HepG2 (cell line): ENCODE measurements at regions not wholly inside any gene's neighbourhood (a gene's known extent, or its start where the extent isn't known, plus 50 kb on each side); places are given as distances from the start of the nearest gene placed in this dataset.

ENCODE experiments used
- ATAC-seq: fragments of 200-7000 bp; cut with Tn5 transposase; 3 replicates; pipeline ENCODE4 v1.9.1; 2020; ENCODE audit warnings: mild to moderate bottlenecking, moderate library complexity
- BruUV-seq: library from RNA; stranded (reverse); fragments of 400-500 nt; replicated peaks from 2 replicates; lab custom pipeline; 2021; lab: Mats Ljungman, UMichigan
- CTCF ChIA-PET: fragments of 300-600 bp; formaldehyde crosslinking; extraction: SDS; loops from one replicate; lab custom pipeline; 2021; ENCODE audit warnings: low total read pairs, inconsistent platforms, low intra/inter-chr PET ratio; lab: Yijun Ruan, JAX
- POLR2A ChIA-PET: fragments of 350-600 bp; sonication (Branson Sonifier 250); formaldehyde crosslinking; loops from one replicate; lab custom pipeline; 2020; ENCODE audit warnings: antibody characterized with exemption, inconsistent platforms; lab: Yijun Ruan, JAX
- DNase-seq: peaks from one replicate; pipeline ENCODE4 v3.0.0-alpha.2; 2015; ENCODE audit warnings: low spot score
- FAIRE-seq: peaks from 3 replicates; lab custom pipeline; 2011; peaks lifted over from hg19 to GRCh38; lab: Jason Lieb, UNC
- H2AFZ ChIP-seq: one replicate; pipeline ENCODE4 v1.6.1; 2011; ENCODE audit warnings: low read length, inconsistent platforms
- H3K27ac ChIP-seq: fragments of 300-600 bp; 3 replicates; pipeline ENCODE4 v1.8.0; 2011; ENCODE audit warnings: mixed run types, mild to moderate bottlenecking, mixed read lengths, low read length, inconsistent platforms; ENCODE audit not compliant: insufficient read depth; ENCODE audit errors: extremely low read length
- H3K27me3 ChIP-seq, 2 experiments: fragments of 200-600 bp in 1 of 2; 2 replicates in 1 of 2; 3 replicates in 1 of 2; pipeline versions ENCODE4 v1.6.0 to v1.8.0; 2011; ENCODE audit warnings: low read length in 2 of 2, mild to moderate bottlenecking in 2 of 2, moderate library complexity in 2 of 2, inconsistent platforms in 1 of 2; ENCODE audit not compliant: insufficient read depth in 2 of 2, control insufficient read depth in 1 of 2
- H3K36me3 ChIP-seq, 2 experiments: fragments of 200-600 bp in 1 of 2; replicated peaks in 1 of 2; 2 replicates in 1 of 2; 3 replicates in 1 of 2; pipeline versions ENCODE4 v1.5.1 to v1.8.0; 2011; ENCODE audit warnings: low read length in 2 of 2, inconsistent platforms in 1 of 2; ENCODE audit not compliant: insufficient read depth in 2 of 2, control insufficient read depth in 1 of 2
- H3K4me1 ChIP-seq: 2 replicates; pipeline ENCODE4 v1.5.1; 2012; ENCODE audit warnings: low read length, inconsistent platforms; ENCODE audit not compliant: insufficient read depth
- H3K4me2 ChIP-seq: 2 replicates; pipeline ENCODE4 v1.6.0; 2011; ENCODE audit warnings: low read depth, low read length, inconsistent platforms
- H3K4me3 ChIP-seq, 3 experiments: fragments of 200-600 bp in 1 of 3; sonication (generic), shearing (Covaris generic) in 1 of 3; replicated peaks in 1 of 3; 2 replicates each; pipeline ENCODE4 v1.5.1; 2011 to 2016; ENCODE audit warnings: low read length in 3 of 3, inconsistent platforms in 2 of 3, low read depth in 2 of 3, mild to moderate bottlenecking in 2 of 3, control low read depth in 1 of 3, mixed read lengths in 1 of 3; ENCODE audit not compliant: insufficient read depth in 1 of 3
- H3K79me2 ChIP-seq: one replicate; pipeline ENCODE4 v1.6.1; 2011; ENCODE audit warnings: low read length, inconsistent platforms; ENCODE audit not compliant: insufficient read depth
- H3K9ac ChIP-seq: 2 replicates; pipeline ENCODE4 v1.6.0; 2011; ENCODE audit warnings: mild to moderate bottlenecking, low read depth, low read length, inconsistent platforms; ENCODE audit not compliant: insufficient read depth
- H3K9me3 ChIP-seq: 2 replicates; pipeline ENCODE4 v1.5.1; 2012; ENCODE audit warnings: mild to moderate bottlenecking, low read length
- H4K20me1 ChIP-seq: 2 replicates; pipeline ENCODE4 v1.6.0; 2011; ENCODE audit warnings: inconsistent platforms, mild to moderate bottlenecking, low read length, moderate library complexity; ENCODE audit not compliant: insufficient read depth
- ATF7 ChIP-seq, 2 experiments: fragments of 450-650 bp in 1 of 2; sonication (generic) in 1 of 2; formaldehyde crosslinking in 1 of 2; IDR thresholded peaks; 2 replicates each; pipeline versions ENCODE4 v1.4.0 to v1.6.1; 2016 to 2020; ENCODE audit warnings: antibody characterized with exemption in 1 of 2, mild to moderate bottlenecking in 1 of 2, missing genetic modification reagents in 1 of 2
- GFI1 ChIP-seq: sonication (generic); formaldehyde crosslinking; IDR thresholded peaks from 2 replicates; pipeline ENCODE4 v1.5.0; 2020; ENCODE audit warnings: missing genetic modification reagents, mild to moderate bottlenecking, borderline replicate concordance
- SALL2 ChIP-seq: sonication (generic); formaldehyde crosslinking; IDR thresholded peaks from 2 replicates; pipeline ENCODE4 v1.8.1; 2023; ENCODE audit warnings: mild to moderate bottlenecking, missing genetic modification reagents, inconsistent platforms
- ZNF12 ChIP-seq: sonication (generic); formaldehyde crosslinking; IDR thresholded peaks from 2 replicates; pipeline ENCODE4 v1.5.0; 2020; ENCODE audit warnings: missing genetic modification reagents
- WGBS: methylation state at CpG from one replicate; pipeline ENCODE4 v1.1.6; 2017; ENCODE audit warnings: low lambda C conversion rate; 5-methylcytosine and 5-hydroxymethylcytosine counted together
- in situ Hi-C: cut with HindIII; loops from 2 replicates; pipeline ENCODE4 v1.10.0; 2017; ENCODE audit warnings: low pct_unique_long_range_greater_than_20kb; ENCODE audit not compliant: extremely low pct_ligation_motif_present
- intact Hi-C: fragments of 100-400 bp; cut with micrococcal nuclease; formaldehyde crosslinking; loops from one replicate; pipeline ENCODE4 v1.10.0; 2022; ENCODE audit not compliant: unreplicated experiment
- TF ChIP-seq, protein P1 (sequence below): sonication (generic); formaldehyde crosslinking; IDR thresholded peaks from 2 replicates; pipeline ENCODE4 v1.8.1; 2023; ENCODE audit warnings: mild to moderate bottlenecking, inconsistent platforms, moderate library complexity, missing genetic modification reagents, borderline replicate concordance
- TF ChIP-seq, protein P2 (sequence below): sonication (generic); formaldehyde crosslinking; IDR thresholded peaks from 2 replicates; pipeline ENCODE4 v1.4.0; 2020; ENCODE audit warnings: missing genetic modification reagents
- TF ChIP-seq, protein P3 (sequence below): IDR thresholded peaks from 2 replicates; pipeline ENCODE4 v1.6.1; 2016

DNA sequence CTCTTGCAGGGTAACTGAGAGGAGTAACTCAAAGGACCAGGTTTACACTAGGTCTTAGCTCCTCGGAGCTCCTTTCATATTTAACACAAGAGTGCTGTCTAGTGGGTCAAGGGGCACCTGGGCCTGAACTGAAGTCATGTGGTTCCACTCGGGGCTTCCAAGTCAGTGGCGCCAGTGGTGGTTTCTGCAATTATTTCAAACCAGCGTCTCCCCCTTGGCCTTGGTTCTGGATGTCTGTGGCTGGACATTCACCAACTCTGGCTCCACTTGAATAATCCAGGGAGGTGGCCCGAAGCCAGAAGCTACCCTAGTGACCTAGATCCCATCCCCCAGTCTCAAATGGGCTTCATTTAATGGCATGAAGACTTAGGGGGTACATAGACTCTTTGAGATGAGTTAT is 144.3 kb upstream of the ADAMTS9 start:
- no peak for ATAC-seq
- Histone ChIP-seq H3K36me3 (no peaks in the 10 kb centered on the region), H3K9me3 (no peaks in the 10 kb centered on the region), H3K4me3 (no peak overlapping the region), H3K9ac (no peak overlapping the region), H2AFZ (no peak overlapping the region), H3K79me2 (no peaks in the 10 kb centered on the region), H3K27ac (no peak overlapping the region), H4K20me1 (no peaks in the 10 kb centered on the region), H3K4me2 (no peak overlapping the region), H3K4me1 (no peaks in the 10 kb centered on the region), H3K27me3 (no peaks in the 10 kb centered on the region)
- 20% methylated on average over 2 of the region's 5 CpGs for WGBS
- intact Hi-C loops = no loop called here
- no TSS peak for BruUV-seq
- in situ Hi-C loops = no loop called here
- FAIRE-seq = no peak
- DNase-seq = no peak
- CTCF ChIA-PET = no interaction called here
- POLR2A ChIA-PET = no interaction called here
- TF ChIP-seq, protein P1, sequence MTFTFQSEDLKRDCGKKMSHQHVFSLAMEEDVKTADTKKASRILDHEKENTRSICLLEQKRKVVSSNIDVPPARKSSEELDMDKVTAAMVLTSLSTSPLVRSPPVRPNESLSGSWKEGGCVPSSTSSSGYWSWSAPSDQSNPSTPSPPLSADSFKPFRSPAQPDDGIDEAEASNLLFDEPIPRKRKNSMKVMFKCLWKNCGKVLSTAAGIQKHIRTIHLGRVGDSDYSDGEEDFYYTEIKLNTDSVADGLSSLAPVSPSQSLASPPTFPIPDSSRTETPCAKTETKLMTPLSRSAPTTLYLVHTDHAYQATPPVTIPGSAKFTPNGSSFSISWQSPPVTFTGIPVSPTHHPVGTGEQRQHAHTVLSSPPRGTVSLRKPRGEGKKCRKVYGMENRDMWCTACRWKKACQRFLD (CRISPR knock-in tag) = no peak
- TF ChIP-seq ZNF12 (CRISPR knock-in tag) = no peak
- TF ChIP-seq ATF7 (IDR thresholded peaks at IDR 0.05) = no peak
- no peak for TF ChIP-seq ATF7 (CRISPR knock-in tag; IDR thresholded peaks at IDR 0.05)
- no peak for TF ChIP-seq GFI1 (CRISPR knock-in tag)
- no peak for TF ChIP-seq SALL2
- TF ChIP-seq, protein P2, sequence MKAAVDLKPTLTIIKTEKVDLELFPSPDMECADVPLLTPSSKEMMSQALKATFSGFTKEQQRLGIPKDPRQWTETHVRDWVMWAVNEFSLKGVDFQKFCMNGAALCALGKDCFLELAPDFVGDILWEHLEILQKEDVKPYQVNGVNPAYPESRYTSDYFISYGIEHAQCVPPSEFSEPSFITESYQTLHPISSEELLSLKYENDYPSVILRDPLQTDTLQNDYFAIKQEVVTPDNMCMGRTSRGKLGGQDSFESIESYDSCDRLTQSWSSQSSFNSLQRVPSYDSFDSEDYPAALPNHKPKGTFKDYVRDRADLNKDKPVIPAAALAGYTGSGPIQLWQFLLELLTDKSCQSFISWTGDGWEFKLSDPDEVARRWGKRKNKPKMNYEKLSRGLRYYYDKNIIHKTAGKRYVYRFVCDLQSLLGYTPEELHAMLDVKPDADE (CRISPR knock-in tag) = no peak
- TF ChIP-seq, protein P3, sequence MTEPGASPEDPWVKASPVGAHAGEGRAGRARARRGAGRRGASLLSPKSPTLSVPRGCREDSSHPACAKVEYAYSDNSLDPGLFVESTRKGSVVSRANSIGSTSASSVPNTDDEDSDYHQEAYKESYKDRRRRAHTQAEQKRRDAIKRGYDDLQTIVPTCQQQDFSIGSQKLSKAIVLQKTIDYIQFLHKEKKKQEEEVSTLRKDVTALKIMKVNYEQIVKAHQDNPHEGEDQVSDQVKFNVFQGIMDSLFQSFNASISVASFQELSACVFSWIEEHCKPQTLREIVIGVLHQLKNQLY (CRISPR knock-in tag) = no peak
